ENCODE measurements at regions not wholly inside any gene's neighbourhood (a gene's known extent, or its start where the extent isn't known, plus 50 kb on each side); places are given as distances from the start of the nearest gene placed in this dataset.

GRCh38 chr2:81549646-81550045 is 1245.1 kb upstream of the LRRTM1 start:
- ChIA-PET CTCF (interaction anchor here (0.7 kb wide), 1 partner anchor 299 kb away, joined by 3 read pairs; no protein-coding TSS in a partner anchor), POLR2A (no interaction called here)
- H3K4me1 ChIP-seq (ENCODE audit: control insufficient read depth, insufficient read depth, low read length), result no peaks in the 10 kb centered on the region
- H3K27ac ChIP-seq (ENCODE audit: extremely low read depth, low read depth, low read length), result no peak overlapping the region
- H3K4me3 ChIP-seq (ENCODE audit: low read depth, low read length), result no peak overlapping the region
- H3K36me3 ChIP-seq (ENCODE audit: control insufficient read depth in 2 of 2, insufficient read depth in 1 of 2, low read length in 2 of 2), result no peaks in the 10 kb centered on the region
- H3K9me3 ChIP-seq (ENCODE audit: control insufficient read depth, insufficient read depth, low read depth, low read length), result no peaks in the 10 kb centered on the region
- no peak for TF ChIP-seq ZXDB (tag by site-specific recombination; IDR thresholded peaks at IDR 0.05)
- TF ChIP-seq ZNF776 (tag by site-specific recombination; IDR thresholded peaks at IDR 0.05; ENCODE audit: borderline replicate concordance), result no peak
- TF ChIP-seq MYNN (tag by site-specific recombination; IDR thresholded peaks at IDR 0.05; ENCODE audit: borderline replicate concordance), result no peak
- no peak for TF ChIP-seq MEIS1 (CRISPR knock-in tag; IDR thresholded peaks at IDR 0.05; ENCODE audit: borderline replicate concordance)
- no peak for TF ChIP-seq ZNF354C (tag by site-specific recombination; IDR thresholded peaks at IDR 0.05; ENCODE audit: borderline replicate concordance, low read depth)
- no peak for TF ChIP-seq ZNF202 (tag by site-specific recombination; IDR thresholded peaks at IDR 0.05; ENCODE audit: borderline replicate concordance)
- TF ChIP-seq ZNF335 (tag by site-specific recombination; conservative IDR thresholded peaks at IDR 0.05), result no peak
- no peak for TF ChIP-seq ZNF138 (tag by site-specific recombination; IDR thresholded peaks at IDR 0.05; ENCODE audit: borderline replicate concordance)
- no peak for TF ChIP-seq EGR2 (tag by site-specific recombination; IDR thresholded peaks at IDR 0.05; ENCODE audit: low read depth)
- no peak for TF ChIP-seq ZNF404 (tag by site-specific recombination; IDR thresholded peaks at IDR 0.05)

- TF ChIP-seq ZNF529 (tag by site-specific recombination; IDR thresholded peaks at IDR 0.05; ENCODE audit: insufficient replicate concordance) (no peak), ZNF792 (tag by site-specific recombination; IDR thresholded peaks at IDR 0.05) (no peak), ZNF133 (tag by site-specific recombination; IDR thresholded peaks at IDR 0.05) (no peak), ZNF416 (tag by site-specific recombination; IDR thresholded peaks at IDR 0.05) (no peak), ZNF223 (tag by site-specific recombination; IDR thresholded peaks at IDR 0.05) (no peak), ZSCAN5A (tag by site-specific recombination; IDR thresholded peaks at IDR 0.05) (no peak), REPIN1 (tag by site-specific recombination; IDR thresholded peaks at IDR 0.05; ENCODE audit: low read depth) (no peak), REST (tag by site-specific recombination; IDR thresholded peaks at IDR 0.05) (no peak), ZNF132 (tag by site-specific recombination; IDR thresholded peaks at IDR 0.05; ENCODE audit: borderline replicate concordance) (no peak), YY2 (tag by site-specific recombination; IDR thresholded peaks at IDR 0.05) (no peak), HOXA7 (CRISPR knock-in tag; IDR thresholded peaks at IDR 0.05; ENCODE audit: borderline replicate concordance) (no peak), ZNF510 (tag by site-specific recombination; IDR thresholded peaks at IDR 0.05; ENCODE audit: insufficient replicate concordance) (no peak), ZNF2 (tag by site-specific recombination; IDR thresholded peaks at IDR 0.05) (no peak), OVOL3 (tag by site-specific recombination; IDR thresholded peaks at IDR 0.05) (no peak), ZSCAN30 (tag by site-specific recombination; IDR thresholded peaks at IDR 0.05) (no peak)
- ChIA-PET CTCF (no interaction called here), POLR2A (no interaction called here)
- H3K36me3 ChIP-seq (ENCODE audit: control insufficient read depth in 2 of 2, insufficient read depth in 1 of 2, low read length in 2 of 2), result no peaks in the 10 kb centered on the region
- no peak overlapping the region for H3K27ac ChIP-seq (ENCODE audit: extremely low read depth, low read depth, low read length)
- no peak overlapping the region for H3K4me3 ChIP-seq (ENCODE audit: low read depth, low read length)
- H3K4me1 ChIP-seq (ENCODE audit: control insufficient read depth, insufficient read depth, low read length), result no peaks in the 10 kb centered on the region
- no peaks in the 10 kb centered on the region for H3K9me3 ChIP-seq (ENCODE audit: control insufficient read depth, insufficient read depth, low read depth, low read length)
These were observed 1241.1 kb upstream of the LRRTM1 start for GRCh38 chr2:81545626-81546025.

All from HEK293 (cell line).